HG02840 (cell line): ENCODE measurements at regions not wholly inside any gene's neighbourhood (a gene's known extent, or its start where the extent isn't known, plus 50 kb on each side); places are given as distances from the start of the nearest gene placed in this dataset.

Experiments used
- ATAC-seq: cut with Tn5 transposase; IDR thresholded peaks from one replicate; pipeline ENCODE4 v1.9.1; 2021; ENCODE audit warnings: mild to moderate bottlenecking, moderate library complexity, moderate number of reproducible peaks; ENCODE audit not compliant: unreplicated experiment, low FRiP score

DNA sequence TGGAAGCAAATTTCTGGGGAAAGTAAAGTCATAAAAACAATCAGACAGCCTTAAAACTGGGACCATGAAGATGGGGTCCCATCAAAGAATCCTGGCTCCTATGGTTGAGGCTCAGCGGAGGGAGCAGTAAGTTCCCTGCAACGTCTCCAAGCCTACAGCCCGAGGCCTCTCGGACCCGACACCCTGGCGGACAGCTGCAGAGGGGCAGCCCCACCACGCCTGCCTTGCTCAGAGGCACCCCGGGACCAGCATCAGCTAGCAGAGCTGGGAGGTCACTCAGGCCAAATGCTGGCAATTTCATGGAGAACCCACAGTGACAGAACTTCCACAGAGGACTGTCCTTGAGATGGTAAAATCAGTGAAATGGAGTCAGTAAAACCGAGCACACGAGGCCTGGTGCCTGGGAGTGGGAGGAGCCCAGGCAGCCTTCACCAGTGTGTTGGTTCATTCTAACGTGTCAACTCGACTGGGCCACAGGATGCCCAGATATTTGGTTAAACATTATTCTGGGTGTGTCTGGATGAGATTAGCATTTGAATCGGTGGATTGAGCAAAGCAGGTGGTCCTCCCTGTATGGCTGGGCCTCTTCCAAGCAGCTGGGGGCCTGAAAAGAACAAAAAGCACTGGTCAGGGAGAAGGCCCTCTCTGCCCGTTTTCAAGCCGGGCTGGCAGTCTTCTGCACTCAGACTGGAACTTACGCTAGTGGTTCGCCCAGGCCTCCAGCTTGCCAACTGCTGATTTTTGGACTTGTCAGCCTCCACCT is 96.2 kb upstream of the INSIG1 start:
- no peak for ATAC-seq

DNA sequence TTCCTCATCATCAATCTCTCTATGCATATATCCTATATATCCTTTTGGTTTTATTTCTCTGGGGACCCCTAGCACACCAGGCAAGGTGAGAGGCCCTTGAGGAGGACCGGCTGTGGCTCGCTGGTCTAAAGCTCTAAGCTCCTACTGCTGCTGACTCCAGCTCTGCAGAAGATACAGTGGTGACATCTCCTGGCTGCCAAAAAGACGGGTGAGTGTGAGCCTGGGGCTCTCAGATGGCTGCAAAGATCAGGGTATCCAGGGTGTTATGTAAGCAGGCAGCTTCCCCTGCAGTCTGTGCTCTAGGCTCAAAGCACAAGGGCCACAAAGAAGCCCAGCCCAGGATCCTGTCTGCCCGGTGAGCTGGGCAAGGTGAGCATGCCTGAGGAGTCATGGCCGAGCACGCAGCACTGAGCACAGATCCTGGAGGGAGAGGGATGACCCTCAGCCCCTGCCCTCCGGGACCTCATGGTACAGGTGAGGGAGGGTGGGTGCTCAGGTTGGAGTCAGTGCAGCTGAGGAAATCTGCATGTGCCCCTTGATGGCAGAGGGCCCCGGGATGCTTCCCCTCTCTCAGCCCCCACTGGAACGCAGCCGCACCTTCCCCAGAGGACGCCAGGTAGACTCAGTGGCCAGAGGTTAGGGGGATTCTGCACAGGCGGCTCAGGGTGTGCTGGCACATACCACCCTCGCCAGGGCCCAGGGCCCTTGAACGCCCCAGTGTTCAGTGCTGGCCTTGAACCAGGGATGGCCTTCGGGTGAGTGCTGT is 95.4 kb upstream of the INSIG1 start:
- no peak for ATAC-seq

DNA sequence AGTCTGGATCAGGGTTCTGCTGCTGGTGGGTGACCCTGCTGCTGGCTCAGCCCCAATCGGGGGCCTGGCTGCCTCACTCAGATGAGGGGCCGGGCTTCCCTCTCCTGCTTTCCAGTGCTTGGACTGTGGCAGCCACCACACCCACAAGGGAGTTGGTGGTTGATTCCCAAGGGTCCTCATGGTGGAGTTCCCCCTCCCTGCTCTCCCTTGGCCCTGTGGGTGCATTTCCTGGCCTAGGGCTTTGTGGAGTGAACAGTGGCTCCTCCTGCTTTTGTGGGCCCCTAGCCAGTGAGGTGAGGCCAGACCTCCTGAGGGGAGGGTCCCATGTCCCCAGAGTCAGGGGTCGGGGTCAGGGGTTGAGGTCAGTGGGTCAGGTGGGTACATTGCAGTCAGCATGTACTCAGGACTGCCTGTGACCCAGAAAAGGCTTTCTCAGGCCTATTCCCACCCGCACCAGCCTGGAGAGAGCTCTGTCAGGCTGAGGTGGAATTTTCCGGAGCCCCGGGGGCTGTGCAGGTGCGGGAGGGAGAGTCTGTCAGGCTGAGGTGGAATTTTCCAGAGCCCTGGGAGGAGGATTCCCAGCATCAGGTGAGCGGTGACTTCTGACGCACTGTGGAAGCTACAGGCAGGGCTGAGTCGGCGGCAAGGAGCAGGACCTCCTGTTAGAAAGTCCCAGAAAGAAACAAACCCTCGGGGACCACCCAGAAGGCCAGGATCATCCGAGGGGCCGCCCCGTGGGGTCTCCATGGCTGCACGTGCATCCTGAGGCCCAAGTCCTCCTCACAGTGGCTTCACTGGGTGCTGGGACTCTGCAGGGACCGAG is 94.4 kb upstream of the INSIG1 start:
- ATAC-seq, result no peak

DNA sequence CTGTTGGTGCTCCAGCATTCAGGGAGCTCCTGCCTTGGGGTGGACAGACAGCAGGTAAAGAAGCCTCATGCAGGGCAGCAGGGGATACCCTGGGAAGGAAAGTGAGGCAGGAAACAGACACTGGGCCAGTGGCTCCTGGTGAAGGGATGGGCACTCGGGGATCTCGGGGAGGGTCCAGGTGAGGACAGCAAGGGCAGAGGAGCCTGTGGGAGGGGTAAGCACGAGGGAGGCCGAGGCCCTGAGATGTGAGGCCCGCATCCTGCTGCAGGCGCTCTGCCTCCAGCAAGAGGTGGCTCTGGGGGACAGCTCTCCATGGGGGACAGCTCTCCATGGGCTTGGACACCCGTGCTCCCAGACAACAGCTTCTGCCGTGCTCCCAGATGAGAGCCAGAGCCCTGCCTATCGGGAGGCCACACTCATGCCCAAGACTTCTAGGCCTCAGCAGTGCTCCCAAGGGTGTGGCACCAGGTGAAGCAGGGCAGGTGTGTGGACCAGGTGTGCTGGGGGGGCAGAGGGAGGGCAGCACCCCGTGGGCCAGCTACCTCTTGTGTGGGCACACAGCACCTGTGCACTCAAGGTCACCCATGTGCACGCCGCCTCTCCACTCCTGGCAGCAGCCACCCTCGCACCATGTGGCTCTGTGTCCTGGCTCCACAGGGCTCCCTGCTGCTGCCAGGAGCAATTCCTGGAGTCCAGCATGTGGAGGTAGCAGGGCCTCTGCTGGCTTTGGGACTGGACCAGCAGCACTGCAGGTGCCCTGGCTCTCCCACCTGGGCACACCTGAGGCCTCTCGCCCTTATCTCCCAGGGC is 93.6 kb upstream of the INSIG1 start:
- ATAC-seq, result no peak

DNA sequence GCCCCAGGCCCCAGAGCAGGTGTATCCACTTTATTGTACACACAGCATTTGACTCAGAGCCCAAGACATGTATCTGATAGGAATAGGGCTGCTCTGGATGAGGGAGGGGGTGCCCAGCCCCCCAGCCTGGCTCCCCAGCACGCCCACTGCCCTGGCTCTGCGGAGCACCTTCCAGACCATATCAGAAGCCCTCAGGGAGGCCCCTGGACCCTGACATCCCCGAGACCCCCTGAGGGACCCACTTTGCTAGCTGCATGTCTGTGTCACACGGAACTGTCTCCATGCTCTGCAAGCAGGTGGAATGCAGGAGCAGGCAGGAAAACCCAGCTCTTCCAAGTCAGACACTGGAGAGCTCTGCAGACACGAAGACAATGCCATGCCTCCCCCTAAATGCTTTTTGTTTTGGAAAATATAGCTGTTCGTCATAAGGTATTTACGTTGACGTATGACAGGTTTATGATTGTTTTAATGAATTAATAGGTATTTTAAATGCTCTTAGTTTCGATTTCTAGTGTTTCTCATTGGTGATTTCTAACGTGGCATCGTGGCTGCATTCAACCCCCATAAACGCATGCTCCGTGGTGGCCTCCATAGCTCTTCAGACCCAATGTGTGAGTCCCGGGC is 92.8 kb upstream of the INSIG1 start:
- no peak for ATAC-seq

DNA sequence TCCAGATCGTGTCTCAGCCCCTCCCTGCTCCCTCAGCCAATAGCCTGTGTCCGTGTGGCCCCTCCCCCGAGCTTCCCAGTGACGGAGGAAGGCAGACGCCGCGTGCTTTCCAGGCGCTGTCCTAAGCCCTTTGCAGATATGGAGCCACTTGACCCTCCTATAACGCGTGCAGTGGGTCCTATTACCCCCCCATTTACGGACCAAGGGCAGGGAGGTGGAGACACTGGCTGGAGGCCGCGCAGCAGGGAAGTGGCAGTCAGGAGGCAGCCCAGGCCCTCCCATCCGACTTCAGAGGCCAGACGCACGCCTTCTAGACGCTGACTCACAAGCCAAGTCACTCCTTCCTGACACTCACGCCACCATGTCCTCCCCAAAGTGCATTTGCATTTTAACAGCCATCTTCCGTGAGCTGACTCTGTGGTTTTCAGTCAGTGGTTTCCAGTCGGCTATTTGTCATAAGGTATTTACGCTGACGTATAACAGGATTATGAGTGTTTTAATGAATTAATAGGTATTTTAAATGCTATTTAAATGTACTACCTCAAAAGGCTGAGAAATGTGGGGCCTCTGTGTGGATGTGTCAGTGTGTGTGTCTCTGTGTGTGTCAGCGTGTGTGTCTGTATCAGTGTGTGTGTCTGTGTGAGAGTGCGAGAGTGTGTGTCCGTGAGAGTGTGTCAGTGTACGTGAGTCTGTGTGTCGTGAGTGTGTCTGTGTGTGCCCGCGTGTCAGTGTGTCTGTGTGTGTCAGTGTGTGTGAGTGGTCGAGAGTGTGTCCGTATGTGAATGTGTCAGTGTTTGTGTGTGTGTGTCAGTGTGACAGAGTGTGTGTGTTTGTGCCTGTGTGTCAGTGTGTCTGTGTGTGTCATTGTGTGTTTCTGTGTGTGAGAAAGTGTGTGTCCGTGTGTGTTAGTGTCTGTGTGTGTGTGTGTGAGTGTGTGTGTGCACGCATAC is 92.0 kb upstream of the INSIG1 start:
- ATAC-seq, result peak; percentile 84

DNA sequence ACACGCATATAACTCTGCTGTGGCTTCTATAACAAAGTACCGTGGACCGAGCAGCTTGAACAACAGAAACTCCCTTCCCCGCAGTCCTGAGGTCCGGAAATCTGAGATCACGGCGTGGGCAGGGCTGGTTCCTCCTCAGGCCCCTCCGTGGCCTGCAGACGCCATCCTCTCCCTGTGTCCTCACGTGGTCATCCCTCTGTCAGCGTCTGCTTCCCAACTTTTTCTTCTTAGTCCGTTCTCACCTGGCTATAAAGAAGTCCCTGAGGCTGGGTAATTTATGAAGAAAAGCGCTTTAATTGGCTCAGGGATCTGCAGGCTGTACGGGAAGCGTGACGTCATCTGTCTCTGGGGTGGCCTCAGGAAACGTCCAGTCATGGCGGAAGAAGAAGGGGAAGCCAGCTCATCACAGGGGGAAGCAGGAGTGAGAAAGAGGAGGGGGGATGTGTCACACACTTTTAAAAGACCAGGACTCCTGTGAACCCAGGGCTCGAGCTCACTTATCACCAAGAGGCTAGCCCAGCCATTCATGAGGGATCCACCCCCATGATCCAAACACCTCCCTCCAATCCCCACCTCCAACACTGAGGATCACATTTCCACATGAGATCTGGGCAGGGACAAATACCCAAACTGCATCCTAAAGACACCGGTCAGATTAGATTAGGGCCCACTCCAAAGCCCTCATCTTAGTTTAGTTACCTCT is 91.2 kb upstream of the INSIG1 start:
- ATAC-seq, result peak; percentile 41

DNA sequence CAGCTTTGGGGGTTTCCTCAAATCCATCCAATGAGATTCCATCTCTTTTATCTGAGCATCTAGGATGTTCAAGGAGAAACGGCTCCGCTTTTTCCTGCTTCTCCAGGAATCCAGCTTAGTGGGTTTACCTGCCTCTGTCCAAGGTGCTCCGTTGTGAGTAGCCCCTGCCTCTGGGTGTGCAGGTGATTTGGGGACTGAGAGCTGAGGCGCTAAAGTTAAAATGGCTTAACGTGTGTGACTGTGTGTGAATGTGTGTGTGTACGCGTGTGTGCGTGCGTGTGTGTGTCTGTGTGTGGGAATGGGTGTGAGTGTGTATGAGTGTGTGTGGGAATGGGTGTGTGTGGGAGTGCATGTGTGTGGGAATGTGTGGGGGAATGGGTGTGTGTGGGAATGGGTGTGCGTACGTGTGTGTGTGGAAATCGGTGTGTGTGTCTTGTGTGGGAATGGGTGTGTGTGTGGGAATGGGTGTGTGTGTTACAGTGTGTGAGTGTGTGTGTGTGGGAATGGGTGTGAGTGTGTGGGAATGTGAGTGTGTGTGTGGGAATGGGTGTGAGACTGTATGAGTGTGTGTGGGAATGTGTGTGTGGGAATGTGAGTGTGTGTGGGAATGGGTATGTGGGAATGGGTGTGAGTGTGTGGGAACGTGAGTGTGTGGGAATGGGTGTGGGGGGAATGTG is 90.2 kb upstream of the INSIG1 start:
- ATAC-seq, result no peak

DNA sequence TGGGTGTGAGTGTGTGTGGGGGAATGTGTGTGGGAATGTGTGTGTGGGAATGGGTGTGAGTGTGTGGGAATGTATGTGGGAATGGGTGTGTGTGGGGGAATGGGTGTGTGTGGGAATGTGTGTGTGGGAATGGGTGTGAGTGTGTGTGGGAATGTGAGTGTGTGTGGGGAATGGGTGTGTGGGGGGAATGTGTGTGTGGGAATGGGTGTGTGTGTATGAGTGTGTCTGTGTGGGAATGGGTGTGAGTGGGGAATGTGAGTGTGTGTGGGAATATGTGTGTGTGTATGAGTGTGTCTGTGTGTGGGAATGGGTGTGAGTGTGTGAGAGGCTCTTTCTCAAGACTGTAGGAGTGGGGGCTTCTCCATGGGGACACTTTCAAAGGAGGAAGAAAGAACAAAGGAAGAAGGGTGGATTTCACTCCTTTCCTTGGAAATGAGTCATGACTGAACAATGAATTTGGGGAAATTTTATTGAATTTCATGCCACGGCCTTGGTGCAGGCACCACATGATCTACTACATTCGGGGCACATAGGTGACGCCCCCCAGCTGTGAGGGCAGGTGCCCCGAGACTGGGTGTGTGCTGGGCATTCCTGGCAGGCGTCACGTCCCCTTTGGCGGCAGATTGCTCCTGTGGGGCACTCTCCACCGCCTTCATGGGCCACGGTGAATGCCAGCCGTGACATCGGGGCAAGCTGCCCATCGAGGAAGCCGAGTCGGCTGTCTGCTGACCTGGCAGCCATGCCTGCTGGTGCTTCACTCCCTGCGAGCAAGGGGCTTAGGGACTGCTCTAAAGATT is 88.8 kb upstream of the INSIG1 start:
- no peak for ATAC-seq

DNA sequence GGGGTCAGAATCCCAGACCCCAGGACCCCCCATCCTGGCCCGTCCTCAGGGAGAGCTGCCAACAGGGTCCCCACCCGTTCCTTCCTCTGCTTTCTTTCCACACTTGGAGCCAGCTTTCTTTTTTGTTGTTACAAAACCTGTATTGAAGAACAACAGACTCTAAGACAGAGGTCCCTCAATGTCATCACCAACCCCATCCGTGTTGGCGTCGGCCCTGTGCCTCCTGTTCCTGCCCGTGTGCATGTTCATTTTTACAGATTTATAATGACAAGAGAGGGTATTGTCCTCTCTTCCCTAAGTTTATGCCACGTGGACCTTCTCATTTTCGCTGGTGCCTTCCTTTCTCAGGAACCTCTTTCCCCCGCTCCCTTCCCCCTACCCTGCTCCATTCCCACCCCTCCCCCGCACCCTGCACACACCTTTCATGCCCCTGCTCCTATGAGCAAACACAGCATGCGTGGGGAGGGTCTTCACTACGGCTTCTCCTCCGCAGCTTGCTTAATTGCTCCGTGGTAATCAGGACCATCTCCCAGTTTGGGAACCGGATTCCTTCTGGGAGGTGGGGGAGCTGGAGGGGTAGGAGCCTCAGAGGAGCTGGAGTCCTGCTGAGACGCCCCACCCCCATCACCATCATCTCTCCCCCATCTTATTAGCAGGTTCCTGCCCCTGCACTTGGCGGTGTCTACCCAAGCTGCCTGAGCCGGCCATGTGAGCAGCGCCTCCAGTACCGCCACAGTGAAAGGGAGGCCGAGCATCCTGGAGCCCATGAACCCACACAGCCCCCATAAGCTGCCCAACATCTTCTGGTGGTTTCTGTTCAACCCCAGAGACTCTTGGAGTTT is 88.0 kb upstream of the INSIG1 start:
- ATAC-seq, result no peak

DNA sequence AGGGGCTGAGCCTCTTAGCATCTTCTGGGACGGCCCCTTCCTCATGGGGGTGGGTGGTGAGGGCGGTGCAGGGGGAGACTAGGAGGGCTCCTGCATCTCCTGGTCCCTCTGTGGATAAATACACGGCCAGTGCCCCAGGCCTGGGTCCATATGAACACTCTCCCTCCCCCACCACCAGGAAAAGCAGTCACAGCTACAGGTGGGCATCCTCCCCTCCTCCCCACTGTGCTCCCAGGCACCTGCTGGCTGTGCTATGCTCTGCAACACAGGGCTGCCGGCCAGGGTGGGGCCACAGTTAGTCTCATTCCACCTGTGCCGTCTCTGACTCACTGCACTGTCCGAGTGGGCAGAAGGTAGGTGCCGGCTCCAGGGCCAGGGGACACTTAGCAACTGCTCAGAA is 87.3 kb upstream of the INSIG1 start:
- no peak for ATAC-seq

DNA sequence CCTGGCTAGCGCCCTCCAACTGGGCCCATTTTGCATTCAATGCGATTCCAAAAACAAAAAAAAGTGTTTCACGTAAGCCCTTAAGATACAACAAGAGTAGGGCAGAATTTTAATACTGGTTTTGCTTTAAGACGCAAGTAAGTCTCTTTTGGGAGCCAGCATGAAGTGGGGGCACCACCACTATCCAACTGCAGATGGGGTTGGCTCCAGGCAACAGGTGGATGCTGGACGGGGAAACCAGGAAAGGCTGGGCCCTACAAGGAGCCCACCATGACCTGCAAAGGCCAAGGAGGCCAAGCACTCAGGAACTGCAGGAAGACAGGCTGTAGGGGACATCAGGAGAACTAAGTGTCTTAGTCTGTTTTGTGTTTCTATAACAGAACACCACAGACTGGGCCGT is 86.5 kb upstream of the INSIG1 start:
- ATAC-seq, result no peak

DNA sequence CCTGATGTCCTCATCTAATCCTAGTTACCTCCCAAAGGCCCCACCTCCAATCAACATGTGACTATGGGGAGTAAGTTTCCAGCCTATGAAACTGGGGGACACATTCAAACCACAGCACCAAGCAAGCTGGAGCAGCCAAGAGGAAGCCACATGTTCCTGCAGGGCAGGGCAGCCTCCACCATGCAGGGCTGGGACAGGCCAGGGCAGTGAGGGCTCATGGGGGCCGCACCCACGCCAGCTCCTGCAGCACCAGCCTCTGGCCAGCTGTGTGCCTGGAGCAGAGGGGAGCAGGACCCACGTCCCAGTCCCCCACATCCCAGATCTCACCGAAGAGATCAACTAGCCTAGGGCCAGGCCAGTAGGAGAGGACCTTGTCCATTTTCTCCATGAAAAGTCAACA is 85.9 kb upstream of the INSIG1 start:
- no peak for ATAC-seq

DNA sequence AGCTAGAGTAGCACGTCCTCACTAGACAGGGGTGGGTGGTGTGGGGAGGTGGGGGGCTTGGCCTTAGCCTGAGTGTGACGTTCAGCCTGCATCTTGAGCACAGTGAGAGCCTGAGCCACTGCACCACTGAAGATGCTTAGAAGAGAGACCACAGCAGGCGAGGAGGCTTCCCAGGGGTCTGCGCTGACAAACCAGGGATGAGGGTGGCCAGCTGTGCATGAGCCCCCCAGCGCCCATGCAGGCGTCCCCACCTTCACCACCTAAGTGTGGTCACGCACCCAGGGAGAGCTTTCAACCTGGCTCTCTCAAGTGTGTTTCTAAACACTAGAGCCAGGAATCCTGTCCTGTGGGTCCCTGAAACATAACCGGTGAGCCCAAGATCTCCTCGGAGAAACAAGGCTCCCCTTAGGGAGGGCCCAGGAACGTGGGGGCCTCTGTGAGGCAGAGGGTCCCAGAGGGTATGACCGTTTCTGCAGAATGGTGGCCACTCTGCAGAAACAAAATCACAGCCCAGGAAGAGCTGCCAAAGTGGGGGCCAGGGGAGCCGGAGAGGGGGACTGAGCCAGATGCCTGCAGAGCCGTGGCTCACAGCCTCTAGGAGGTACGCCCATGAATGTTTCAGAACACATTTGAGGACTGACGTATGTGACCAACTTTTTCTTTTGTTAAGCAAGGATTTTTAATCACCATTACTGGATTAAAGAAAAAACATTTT is 85.2 kb upstream of the INSIG1 start:
- ATAC-seq, result no peak

DNA sequence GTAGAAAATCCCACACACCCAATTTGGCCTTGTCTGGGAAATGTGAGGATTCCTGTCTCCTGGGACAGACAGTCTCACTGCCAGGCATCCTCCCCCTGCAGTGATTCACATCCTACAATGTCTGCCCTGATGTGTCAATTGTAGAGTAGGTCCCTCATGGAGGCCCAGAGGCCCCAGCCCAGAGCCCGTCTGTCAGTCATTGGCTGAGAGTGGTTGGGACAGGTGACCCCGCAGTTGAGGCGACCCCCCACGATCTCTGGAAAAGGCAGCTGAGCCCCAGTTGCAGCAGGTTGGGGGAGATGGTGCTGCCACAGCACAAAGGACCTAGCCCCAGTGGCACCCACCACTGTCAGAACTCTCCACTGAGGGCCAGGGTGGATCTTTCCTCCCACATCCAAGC is 84.3 kb upstream of the INSIG1 start:
- no peak for ATAC-seq
